ENCODE measurements at regions not wholly inside any gene's neighbourhood (a gene's known extent, or its start where the extent isn't known, plus 50 kb on each side); places are given as distances from the start of the nearest gene placed in this dataset.

- Mint-ChIP-seq H3K4me1 (ENCODE audit: low read depth) (peaks cover 10% of the 10 kb centered on the region), H3K27ac (no peak overlapping the region), H3K9me3 (ENCODE audit: low read depth) (no peaks in the 10 kb centered on the region), H3K4me3 (ENCODE audit: low read depth) (no peak overlapping the region), H3K36me3 (ENCODE audit: insufficient read depth) (no peaks in the 10 kb centered on the region), H3K27me3 (peaks cover 3% of the 10 kb centered on the region)
- DNase-seq (ENCODE audit: low spot score, unreplicated experiment), result no peak
- TF ChIP-seq, protein P1, sequence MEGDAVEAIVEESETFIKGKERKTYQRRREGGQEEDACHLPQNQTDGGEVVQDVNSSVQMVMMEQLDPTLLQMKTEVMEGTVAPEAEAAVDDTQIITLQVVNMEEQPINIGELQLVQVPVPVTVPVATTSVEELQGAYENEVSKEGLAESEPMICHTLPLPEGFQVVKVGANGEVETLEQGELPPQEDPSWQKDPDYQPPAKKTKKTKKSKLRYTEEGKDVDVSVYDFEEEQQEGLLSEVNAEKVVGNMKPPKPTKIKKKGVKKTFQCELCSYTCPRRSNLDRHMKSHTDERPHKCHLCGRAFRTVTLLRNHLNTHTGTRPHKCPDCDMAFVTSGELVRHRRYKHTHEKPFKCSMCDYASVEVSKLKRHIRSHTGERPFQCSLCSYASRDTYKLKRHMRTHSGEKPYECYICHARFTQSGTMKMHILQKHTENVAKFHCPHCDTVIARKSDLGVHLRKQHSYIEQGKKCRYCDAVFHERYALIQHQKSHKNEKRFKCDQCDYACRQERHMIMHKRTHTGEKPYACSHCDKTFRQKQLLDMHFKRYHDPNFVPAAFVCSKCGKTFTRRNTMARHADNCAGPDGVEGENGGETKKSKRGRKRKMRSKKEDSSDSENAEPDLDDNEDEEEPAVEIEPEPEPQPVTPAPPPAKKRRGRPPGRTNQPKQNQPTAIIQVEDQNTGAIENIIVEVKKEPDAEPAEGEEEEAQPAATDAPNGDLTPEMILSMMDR (IDR thresholded peaks at IDR 0.05; ENCODE audit: unreplicated experiment), result no peak
These were observed 174.5 kb upstream of the KLF14 start for GRCh38 chr7:130908345-130909160.

GRCh38 chr7:130909161-130909836, 175.3 kb upstream of the KLF14 start:
- TF ChIP-seq, protein P1 (IDR thresholded peaks at IDR 0.05; ENCODE audit: unreplicated experiment), result no peak
- Mint-ChIP-seq H3K27me3 (peaks cover 3% of the 10 kb centered on the region), H3K4me1 (ENCODE audit: low read depth) (peaks cover 10% of the 10 kb centered on the region), H3K27ac (peak overlapping the region; percentile 12), H3K4me3 (ENCODE audit: low read depth) (no peak overlapping the region), H3K36me3 (ENCODE audit: insufficient read depth) (no peaks in the 10 kb centered on the region), H3K9me3 (ENCODE audit: low read depth) (no peaks in the 10 kb centered on the region)
- DNase-seq (ENCODE audit: low spot score, unreplicated experiment), result no peak

GRCh38 chr7:130909881-130910672, 176.1 kb upstream of the KLF14 start:
- no peak for DNase-seq (ENCODE audit: low spot score, unreplicated experiment)
- Mint-ChIP-seq H3K27ac (no peak overlapping the region), H3K36me3 (ENCODE audit: insufficient read depth) (no peaks in the 10 kb centered on the region), H3K4me1 (ENCODE audit: low read depth) (peaks cover 10% of the 10 kb centered on the region), H3K4me3 (ENCODE audit: low read depth) (no peak overlapping the region), H3K27me3 (peaks cover 3% of the 10 kb centered on the region), H3K9me3 (ENCODE audit: low read depth) (no peaks in the 10 kb centered on the region)
- TF ChIP-seq, protein P1 (IDR thresholded peaks at IDR 0.05; ENCODE audit: unreplicated experiment), result no peak

- H3K27ac Mint-ChIP-seq, result no peak overlapping the region
- peaks cover 3% of the 10 kb centered on the region for H3K27me3 Mint-ChIP-seq
- H3K4me3 Mint-ChIP-seq (ENCODE audit: low read depth), result no peak overlapping the region
- no peaks in the 10 kb centered on the region for H3K36me3 Mint-ChIP-seq (ENCODE audit: insufficient read depth)
- TF ChIP-seq, protein P1 (IDR thresholded peaks at IDR 0.05; ENCODE audit: unreplicated experiment), result no peak
- H3K4me1 Mint-ChIP-seq (ENCODE audit: low read depth), result peaks cover 11% of the 10 kb centered on the region
- no peak for DNase-seq (ENCODE audit: low spot score, unreplicated experiment)
- H3K9me3 Mint-ChIP-seq (ENCODE audit: low read depth), result no peaks in the 10 kb centered on the region
These were observed 177.2 kb upstream of the KLF14 start for GRCh38 chr7:130910949-130911944.
